ENCODE measurements at regions not wholly inside any gene's neighbourhood (a gene's known extent, or its start where the extent isn't known, plus 50 kb on each side); places are given as distances from the start of the nearest gene placed in this dataset.
"Not testable (repeated sequence)": the region's sequence is repeated elsewhere in the genome, so short reads cannot be mapped to it uniquely, and the experiment has no call there.

DNA sequence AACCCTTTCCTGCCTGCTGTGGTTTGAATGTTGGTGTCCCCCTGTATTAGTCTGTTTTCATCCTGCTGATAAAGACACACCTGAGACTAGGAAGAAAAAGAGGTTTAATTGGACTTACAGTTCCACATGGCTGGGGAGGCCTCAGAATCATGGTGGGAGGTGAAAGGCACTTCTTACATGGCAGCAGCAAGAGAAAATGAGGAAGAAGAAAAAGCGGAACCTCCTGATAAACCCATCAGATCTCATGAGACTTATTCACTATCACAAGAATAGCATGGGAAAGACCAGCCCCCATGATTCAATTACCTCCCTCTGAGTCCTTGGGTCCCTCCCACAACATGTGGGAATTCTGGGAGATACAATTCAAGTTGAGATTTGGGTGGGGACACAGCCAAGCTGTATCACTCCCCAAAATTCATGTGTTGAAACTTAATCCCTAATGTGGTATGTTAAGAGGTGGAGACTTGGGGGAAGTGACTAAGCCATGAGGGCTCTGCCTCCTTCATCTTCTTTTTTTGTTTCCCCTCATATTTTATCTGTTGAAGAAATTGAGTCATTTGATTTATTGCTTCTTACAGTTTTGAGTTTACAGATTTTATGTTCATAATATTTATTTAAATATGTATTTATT lies 64.9 kb upstream of the SYNCRIP start:
- not testable (repeated sequence) for DNase-seq

DNA sequence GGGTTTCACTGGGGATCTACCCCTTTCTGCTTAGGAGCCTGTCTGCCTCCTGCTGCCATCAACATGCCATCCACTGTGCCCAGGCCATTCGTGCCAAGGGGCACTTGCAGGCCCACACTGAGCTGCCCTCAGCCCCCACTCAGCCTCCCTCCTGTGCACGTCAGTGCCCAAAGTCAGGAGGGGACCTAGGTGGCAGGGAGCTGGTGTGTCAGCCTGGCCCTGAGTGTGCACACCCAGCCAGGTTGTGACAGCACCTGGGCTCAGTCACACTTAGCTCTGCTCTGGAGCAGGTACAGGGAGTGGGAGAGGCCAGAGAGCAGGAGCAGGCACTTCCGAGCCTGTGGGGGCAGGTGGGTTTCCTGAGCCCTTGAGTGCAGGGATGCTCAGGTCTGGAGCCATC lies 63.6 kb upstream of the SYNCRIP start:
- no peak for DNase-seq

DNA sequence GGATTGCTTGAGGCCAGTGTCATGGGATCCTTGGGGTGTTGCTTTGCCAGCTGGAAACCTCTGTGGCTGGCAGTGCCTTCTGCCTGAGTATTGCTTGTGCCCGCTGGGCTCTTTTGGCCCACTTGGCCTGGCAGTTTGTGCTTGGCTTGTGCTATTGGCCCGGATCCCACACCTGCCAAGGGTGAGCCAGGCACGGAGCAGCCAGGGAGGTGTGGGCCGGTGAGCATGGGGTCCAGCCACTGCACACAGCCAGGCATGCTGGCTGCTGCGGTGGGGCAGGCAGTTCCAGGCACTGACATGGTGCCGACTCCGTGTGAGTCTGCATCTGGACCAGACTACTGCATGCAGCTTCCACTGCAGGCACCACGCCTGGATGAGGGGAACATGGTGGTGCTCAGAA lies 62.5 kb upstream of the SYNCRIP start:
- DNase-seq: no peak

DNA sequence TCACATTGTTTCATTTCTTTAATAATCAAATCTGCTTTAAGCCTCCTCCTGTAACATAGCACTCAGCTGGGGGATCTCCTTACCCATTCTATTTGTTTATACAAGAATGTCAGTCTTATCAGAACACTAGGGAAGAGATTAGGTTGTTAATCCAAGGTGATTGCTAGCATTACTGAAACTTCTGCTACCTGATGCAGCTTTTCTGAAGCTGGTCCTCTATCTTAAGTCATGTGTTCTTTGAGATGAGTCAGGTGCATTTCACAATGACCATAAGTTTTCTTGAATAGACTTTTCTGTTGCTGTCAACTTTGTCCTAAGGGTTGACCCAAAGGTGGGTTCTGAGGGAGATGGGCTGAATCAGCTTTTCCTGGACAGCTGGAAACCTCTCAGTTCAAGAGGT lies 60.7 kb upstream of the SYNCRIP start:
- DNase-seq: no peak

Data from NCI-H2171 (cell line).